Colon (tissue), 2 donors: ENCODE measurements at regions not wholly inside any gene's neighbourhood (a gene's known extent, or its start where the extent isn't known, plus 50 kb on each side); places are given as distances from the start of the nearest gene placed in this dataset.

Experiments used
- FAIRE-seq: peaks from 2 replicates; lab custom pipeline; 2012; peaks lifted over from hg19 to GRCh38; lab: Jason Lieb, UNC
- donor health status: control.
- donor health status: control.

GRCh38 chr5:89407054-89407453 lies 524.1 kb upstream of the MEF2C start:
- FAIRE-seq, result no peak

DNA sequence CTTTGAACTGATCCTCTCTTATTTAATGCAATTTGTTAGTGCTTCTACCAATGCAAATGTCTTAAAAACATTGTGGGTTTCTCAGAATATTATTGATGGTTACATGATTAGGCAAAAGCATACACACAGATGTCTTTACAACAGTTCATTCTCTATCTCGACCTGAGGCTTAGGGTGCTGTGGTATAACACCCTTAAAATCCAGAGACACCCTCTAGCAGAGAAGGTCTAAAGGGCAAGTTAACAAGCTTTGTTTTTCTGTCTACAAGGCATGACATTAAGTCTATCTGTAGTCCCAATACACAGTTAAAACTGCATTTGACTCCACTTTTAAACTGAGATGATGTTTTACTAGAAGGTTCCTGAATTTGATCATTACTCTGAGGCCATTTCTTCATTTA lies 518.7 kb upstream of the MEF2C start:
- no peak for FAIRE-seq

GRCh38 chr5:89401012-89401411 lies 518.0 kb upstream of the MEF2C start:
- FAIRE-seq, result no peak

- FAIRE-seq, result no peak
Measured at GRCh38 chr5:89399548-89399947, 516.6 kb upstream of the MEF2C start.

DNA sequence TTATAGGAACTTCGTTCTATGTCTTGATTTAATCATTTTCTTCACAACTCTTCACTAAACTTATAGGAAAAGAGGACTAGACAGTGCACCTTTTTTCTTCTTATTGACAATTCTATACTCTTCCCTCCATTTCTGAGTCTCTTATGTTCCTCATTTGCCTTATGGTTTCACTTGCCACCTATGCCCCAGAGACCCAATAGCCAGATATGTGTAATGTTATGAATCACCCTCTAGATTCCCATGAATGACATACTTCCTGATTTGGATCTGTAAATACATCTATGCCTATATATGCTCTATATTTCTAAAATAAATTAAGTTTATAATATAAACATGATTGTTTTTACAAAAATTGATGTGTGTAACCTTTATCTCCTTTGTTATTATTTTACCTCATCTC lies 514.1 kb upstream of the MEF2C start:
- FAIRE-seq, result no peak

GRCh38 chr5:89396278-89396954 lies 513.4 kb upstream of the MEF2C start:
- FAIRE-seq, result no peak

GRCh38 chr5:89395111-89395510 lies 512.1 kb upstream of the MEF2C start:
- no peak for FAIRE-seq

DNA sequence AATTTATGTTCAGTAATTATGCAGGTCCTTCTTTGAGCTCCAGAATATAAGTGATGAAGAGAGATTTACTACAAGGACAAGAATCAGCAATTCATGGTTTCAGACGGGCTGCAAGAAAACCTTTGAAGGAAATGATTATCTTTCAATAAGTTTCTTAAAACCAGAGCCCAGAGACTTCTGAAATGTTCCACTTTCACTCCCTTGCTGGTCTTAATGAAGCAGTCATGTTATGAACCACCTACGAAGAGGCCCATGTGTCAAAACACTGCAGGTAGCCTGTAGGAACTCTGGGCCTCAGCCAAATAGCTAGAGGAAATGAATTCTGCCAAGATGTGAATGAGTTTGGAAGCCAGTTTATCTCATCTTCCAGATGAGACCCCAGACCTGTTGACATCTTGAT lies 505.9 kb upstream of the MEF2C start:
- FAIRE-seq, result no peak

DNA sequence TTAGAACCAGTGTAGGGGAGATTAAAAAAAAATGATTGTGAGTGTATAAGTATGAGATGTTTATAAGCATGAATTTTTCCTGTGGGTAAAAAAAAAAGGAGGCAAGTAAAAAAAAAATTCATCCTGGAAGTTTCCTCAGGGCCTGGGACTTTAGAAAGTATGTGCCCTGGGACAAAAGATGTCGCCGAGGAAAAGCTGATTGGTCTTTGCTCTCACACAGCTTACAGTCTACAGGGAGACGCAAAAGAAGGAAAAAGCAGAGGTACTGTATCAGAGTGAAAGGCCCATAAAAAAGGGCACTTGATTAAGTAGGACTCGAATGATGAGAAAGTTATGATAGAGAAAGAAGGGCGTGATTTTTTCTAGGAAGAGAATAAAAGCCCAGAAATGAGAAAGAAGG lies 501.4 kb upstream of the MEF2C start:
- no peak for FAIRE-seq

DNA sequence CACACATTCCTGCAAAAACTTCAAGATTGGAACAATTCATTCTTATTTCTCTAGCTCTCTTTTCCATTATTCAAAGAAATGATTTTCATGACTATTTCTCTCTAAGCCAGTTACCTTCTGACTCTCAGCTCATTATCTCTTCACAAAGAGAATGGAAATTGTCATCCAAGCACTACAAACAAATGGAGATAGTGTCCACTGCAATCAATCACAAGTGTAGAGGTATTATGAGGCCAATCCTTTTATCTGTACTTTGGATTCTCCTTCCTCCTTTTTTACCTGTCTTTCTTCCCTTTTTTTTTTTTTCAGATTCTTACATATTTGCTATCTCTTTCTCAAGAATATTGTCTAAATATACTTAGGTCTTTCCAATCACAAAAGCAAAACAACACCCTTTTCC lies 497.7 kb upstream of the MEF2C start:
- FAIRE-seq, result no peak

GRCh38 chr5:89377767-89378455 lies 494.9 kb upstream of the MEF2C start:
- FAIRE-seq, result no peak

DNA sequence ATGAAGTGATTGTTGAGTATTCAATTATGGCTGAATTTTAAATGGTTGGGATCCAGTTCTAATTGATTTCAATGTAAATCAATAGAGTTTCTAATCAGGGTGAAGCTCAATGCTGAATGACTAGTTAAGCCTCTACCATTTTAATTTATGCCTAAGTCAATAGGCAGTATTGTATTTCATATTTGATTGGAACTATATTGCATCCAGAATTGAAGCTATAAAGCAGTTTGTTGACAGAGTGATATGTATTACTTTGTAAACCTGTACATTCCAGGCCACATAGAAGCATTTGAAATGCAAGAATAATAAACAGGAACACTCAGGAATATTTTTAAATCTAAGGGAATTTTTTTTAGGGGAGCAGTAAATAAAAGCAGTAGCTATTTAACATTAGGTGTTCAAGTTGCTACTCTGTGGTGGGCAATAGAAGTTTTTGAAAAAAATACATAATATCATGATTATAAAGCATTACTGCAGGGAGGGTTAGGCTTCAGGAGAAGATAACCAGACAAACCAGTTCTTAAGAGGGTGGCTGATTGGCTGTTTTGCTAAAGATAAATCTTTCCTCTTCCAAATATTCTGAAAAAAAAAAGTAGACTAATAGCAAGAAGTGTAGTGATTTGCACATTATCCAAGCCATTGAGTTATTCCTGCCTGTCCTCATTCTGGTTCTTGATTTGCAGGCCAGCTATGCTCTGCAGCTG lies 492.0 kb upstream of the MEF2C start:
- no peak for FAIRE-seq

DNA sequence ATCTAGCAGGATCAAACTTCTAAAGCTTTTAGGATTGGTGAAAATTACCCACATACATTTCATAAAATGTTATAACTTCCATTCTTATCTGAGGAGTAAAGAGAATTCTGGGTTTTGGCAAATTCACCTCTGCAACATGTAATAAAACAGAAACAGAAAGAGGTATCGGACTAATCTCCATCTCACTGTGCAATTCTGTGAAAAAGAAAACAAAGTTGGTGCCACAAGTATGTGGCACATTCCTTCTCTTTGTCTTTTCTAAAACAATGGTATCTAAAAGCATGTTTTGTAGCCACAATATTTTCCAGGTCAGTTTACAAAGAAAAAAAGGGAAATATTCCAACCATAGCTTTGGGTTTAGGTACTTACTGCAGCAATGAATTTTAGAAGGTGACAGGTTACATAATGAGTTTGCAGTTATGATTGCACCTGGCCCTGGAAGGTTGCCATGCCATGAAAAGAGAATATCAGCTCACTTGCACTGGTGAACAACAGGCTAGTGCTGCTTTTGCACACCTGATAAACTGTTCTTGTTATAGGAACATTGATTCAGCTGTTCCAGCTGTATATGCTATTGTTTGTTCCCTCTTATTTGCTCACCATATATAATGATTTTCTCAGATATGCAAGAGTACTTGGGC lies 491.3 kb upstream of the MEF2C start:
- no peak for FAIRE-seq

DNA sequence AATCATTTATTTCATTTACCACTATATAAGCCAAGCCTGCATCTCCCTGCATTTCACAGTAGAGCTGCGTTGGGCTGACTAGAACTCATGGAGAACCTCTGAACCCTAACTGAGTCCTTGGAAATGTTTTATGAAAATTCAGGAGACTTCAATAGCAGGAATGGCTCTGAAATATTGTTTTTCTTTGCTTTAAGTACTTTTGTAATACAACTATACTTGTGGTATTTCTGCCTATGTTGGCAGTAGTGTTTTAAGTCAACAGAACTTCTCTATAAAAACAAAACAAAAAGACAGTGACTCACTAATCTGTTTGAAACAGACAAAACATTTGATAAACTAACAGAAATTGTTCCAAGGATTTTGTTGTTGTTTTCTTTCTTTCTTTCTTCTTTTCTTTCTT lies 489.2 kb upstream of the MEF2C start:
- no peak for FAIRE-seq

DNA sequence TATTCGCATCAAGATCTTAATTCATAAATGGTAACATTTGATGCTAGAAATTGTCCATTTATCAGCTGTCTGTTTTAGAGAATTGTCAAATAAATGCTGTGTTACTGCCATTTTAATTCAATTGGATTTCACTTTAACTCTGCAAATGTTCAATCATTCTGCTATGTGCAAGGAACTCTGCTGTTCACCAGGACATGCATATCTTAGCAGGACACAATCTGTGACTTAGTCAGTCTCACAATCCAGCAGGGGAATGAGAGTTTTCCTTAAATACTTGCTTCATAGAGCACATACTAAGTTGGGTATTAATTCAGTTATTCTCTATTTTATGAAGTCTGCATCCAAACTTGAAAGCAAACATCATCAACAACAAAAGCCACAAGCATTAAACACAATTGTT lies 488.7 kb upstream of the MEF2C start:
- no peak for FAIRE-seq

DNA sequence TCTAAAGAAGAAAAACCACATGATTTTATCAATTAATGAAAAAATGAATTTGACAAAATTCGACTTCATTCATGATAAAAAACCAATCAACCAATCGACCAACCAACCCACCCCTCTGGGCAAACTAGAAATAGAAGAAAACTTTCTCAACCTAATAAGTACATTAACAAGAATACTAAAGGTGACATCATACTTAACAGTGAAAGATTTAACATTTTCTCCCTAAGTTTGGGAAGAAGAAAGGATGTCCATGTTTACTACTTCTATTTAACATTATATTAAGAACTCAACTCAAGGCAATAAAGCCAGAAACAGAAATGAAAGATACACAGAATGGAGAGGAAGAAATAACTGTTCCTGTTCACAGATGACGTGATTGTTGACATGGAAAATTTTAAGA lies 476.1 kb upstream of the MEF2C start:
- no peak for FAIRE-seq

- FAIRE-seq, result no peak
Measured at GRCh38 chr5:89353837-89354551, 471.0 kb upstream of the MEF2C start.

- FAIRE-seq, result no peak
Measured at GRCh38 chr5:89351975-89352374, 469.0 kb upstream of the MEF2C start.

DNA sequence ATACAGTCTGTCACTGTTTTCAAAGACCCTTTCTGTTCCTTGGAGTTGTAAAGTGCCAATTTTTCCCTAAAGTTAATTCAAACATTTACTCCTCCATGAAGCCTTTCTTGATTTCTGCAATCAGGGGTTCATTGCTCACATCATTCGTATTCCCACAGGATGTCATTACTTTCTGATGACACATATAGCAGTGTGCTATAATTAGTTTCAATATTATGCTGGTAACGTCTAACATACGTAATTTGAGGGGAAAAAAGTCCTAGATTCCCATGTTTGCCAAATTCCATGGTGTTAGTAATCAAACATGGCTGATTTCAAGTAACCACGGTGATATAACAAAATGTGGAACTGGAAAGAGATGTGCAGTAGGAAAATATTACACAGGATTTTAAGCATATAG lies 468.2 kb upstream of the MEF2C start:
- no peak for FAIRE-seq

DNA sequence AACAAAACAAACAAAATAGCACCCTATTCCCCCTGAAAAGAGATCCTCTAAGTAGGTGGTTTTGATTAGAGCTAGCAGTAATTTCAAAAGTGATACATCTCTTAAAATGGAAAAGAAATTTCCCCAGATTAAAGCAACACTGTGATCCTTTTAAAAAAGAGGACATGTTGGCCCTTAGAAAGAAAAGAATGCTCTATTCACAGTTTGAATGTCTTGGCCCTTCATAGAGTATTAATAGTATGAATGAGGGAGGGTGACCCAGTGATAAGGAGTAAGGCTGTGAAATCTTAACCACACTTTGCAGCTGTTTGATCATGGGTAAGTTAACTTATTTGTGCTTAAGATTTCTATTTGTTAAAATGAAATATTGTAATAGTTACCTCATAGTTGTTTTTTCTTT lies 467.7 kb upstream of the MEF2C start:
- no peak for FAIRE-seq

DNA sequence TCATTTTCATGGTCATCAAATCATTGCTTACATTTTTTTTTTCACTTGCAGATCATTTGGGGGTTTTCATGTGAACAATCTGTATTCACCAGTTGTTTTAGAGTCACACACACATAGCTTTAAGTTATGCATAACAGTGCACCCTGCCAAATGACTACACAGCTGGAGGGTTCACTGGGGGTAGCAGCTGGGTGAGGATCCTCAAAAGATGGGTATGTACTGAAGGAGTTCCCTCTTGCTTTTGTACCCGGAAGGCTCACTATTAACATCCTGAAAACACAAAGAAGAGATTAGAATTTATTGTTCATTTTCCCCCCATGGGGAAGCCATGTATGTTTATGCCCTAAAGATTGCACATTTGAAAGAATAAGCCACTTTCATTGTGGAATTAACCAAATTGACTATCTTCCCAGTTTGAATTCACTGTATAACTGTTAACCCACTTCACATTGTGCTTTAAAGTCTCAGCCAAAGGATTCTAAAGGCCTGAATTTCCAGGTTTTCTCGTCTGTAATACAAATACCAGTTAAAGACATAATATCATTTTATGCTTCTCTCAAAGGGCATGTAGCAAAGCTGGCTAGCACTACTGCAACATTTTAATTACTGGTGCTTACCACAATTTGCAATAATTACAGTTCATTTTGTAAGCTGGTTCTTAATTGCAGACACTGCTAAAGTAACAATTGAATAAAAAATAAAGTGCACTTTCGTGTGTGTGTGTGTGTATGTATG lies 466.4 kb upstream of the MEF2C start:
- FAIRE-seq, result no peak

- no peak for FAIRE-seq
Measured at GRCh38 chr5:89346573-89346972, 463.6 kb upstream of the MEF2C start.
